Ramos (cell line): ENCODE measurements at regions not wholly inside any gene's neighbourhood (a gene's known extent, or its start where the extent isn't known, plus 50 kb on each side); places are given as distances from the start of the nearest gene placed in this dataset.

Source experiments
- in situ Hi-C: fragments of 300-500 bp; cut with MboI; formaldehyde crosslinking; loops from one replicate; pipeline ENCODE4 v1.14.3; 2022; ENCODE audit warnings: low sequenced_read_pairs; ENCODE audit not compliant: unreplicated experiment

DNA sequence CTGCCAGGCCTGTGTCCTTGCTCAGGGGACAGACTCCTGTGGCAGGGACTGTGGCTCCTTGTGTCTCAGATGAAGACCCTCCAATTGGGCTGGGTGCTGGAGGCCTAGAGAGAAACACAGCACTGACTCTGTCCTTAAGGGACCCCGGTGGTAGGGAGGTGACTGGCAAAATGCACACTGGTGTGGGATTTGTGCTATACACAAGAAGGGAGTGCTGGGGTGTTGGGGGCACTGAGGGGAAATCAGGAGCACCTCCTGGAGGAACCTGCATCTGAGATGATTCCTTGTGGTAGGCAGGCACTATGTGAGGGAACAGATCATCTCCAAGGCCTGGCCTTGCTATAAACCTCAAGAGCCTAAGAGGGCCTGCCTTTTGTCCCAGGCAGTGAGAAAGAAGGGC is 149.2 kb downstream of the RPS24 start:
- in situ Hi-C loops: no loop called here

GRCh38 chr10:78184851-78185692 is 151.4 kb downstream of the RPS24 start:
- in situ Hi-C loops: no loop called here

DNA sequence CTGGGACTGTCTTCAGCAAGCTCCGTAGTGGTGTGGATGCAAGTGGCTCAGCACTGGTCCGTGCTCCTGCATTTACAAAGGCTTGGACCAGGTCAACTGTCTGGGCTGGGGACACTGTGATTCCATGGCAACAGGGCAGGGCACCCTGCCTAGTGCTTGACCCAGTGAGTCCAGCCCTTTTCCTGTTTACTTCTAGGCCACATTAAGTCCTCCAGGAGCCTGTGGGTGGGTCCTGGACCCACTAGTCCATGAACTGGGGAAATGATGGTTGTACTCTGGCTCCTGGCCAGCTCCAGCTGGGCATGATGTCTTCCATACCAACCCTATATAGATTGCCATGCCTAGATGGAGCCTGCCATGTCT is 152.0 kb downstream of the RPS24 start:
- in situ Hi-C loops: no loop called here

DNA sequence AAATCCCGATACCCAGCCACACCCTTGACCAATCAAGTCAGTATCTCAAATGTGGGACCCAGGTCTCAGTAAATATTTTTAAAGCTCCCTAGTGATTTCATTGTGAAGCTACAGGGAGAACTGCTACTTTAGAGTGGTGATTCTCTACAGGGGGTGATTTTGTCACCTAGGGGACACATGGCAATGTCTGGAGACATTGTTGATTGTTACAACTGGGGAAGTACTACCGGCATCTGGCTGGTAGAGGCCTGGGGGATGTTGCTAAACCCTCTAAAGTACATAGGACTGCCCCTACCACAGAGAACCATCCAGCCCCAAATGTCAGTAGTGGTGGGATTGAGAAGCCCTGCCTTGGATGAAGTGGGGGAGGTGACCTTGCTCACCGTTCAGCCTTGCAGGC is 152.9 kb downstream of the RPS24 start:
- in situ Hi-C loops: no loop called here

- in situ Hi-C loops: no loop called here
Measured at GRCh38 chr10:78187371-78187770, 153.7 kb downstream of the RPS24 start.

DNA sequence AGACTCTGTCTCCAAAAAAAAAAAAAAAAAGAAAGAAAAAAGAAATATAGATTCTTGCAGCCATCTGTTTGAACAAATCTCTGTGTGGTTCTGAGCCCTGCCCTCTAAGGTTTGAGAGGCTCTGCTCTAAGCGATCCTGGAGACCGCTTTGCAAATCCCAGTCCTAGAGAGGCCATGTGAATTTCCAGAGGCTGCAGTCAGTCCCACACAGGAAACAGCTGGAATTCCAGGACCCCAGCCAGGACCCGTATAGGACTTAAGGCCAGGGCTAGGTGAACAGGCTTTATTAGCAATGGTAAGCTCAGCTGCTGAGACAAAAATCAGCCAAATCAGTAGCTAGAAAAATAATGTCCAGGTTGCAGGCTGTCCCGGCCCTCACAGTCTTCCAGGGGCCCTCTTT is 154.8 kb downstream of the RPS24 start:
- in situ Hi-C loops: no loop called here

GRCh38 chr10:78190051-78190825 is 156.6 kb downstream of the RPS24 start:
- in situ Hi-C loops: no loop called here

DNA sequence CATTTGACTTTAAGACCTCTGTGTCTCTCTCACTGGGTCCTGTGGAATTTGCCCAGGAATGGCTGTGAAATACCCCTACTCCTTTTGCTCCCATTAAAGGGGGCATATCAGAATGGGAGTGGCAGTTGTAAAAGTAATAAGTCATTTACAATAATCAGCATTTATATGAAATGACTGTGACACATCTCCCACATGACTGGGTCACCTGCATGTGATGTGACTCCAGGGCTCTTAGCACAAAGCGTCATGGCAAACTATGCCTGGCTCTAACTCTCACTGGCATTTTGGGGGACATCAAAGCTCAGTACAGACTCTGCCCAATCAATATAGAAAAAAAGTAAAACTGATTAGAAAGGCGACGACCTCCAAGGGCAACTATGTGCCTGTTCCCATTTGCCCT is 157.6 kb downstream of the RPS24 start:
- in situ Hi-C loops: no loop called here

DNA sequence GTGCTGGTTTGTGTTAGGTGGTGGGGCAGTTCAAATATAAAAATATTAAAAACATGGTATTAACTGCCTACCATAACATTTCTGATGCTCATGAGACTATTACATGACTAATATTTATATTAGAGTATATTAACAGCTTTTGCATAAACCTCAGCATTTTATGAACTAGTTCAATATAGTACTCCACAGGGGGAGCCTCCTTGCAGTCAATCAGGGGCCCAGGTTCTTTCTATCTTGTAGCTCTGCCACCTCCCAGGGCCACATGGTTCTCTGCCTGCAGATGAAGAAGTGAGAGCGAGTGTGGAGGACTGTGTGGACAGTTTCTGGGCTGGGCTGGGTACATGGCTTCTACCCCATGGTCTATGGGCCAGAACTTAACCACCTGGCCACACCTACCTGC is 159.5 kb downstream of the RPS24 start:
- in situ Hi-C loops: no loop called here

DNA sequence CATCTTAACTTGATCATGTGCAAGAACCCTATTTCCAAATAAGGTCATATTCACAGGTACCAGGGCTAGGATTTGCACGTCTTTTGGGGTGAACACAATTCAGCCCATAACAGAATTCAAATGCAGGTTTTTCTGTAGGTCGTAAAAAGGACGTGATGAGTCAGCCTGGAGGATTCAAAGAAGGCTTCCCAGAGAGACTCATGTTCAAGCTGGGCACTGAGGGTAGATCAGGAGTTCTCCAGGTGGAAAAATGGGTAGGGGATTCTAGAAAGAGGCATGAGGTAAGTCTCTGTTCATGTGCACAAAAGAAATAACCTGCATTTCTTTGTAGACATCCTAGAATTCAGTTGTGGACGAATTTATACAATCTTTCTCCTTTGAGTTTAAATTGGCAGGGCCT is 160.4 kb downstream of the RPS24 start:
- in situ Hi-C loops: no loop called here

DNA sequence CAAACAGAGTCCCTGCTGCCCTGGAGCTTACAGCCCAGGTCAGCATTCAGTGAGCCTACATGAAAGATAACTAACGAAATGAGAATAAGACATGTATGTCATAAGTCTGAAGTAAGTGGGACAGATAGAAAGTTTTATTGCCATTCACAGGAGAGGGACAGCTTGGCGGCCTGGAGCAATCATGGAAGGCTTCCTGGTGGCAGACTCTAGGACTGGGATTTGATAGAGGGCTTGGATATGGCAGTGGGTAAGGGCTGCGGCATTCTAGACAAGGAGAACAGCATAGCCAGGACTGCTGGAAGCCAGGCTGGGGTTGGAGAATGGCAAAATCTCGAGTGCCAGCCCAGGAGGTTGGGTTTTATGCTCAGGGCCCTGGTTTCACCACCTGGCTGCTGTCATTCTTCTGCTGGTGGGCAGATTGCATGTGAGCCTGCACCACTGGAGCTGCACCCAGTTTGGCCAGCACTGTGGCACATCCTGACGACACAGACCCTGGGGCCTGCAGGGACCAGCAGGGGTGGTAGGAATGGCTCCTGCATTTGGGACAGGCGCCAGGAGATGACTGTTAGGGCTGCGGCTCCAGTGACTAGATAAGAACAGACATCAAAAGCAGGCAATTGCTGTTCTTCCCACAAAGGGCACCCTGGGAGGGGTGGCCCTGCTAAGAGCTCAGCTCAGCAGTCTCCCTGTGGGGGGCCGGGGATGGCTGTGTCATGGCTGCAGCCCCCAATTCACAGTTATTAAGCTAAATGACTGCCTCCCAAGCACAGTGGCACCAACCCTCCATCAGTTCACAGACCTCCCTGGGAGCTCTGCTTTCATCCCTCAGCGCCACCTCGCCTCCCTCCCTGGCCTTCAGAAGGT is 161.1 kb downstream of the RPS24 start:
- in situ Hi-C loops: no loop called here

GRCh38 chr10:78196396-78196795 is 162.7 kb downstream of the RPS24 start:
- in situ Hi-C loops: no loop called here

DNA sequence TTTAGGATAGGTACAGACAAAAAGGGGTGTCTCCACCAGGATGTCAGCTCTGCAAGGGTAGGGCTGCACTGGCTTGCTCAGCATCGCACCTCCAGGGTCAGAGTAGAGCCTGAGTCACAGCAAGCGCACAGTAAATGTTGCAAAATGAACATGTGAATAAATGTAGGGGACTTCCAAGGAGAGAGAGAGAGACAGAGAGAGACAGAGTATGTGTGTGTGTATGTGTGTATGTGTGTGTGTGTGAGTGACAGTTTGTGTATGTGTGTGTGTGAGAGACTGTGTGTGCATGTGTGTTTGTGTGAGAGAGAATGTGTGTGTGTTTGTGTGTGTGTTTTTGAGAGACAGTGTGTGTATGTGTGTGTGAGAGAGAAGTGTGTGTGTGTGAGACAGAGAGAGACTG is 163.3 kb downstream of the RPS24 start:
- in situ Hi-C loops: no loop called here

- in situ Hi-C loops: no loop called here
Measured at GRCh38 chr10:78197628-78198272, 164.1 kb downstream of the RPS24 start.

- in situ Hi-C loops: no loop called here
Measured at GRCh38 chr10:78199005-78199725, 165.5 kb downstream of the RPS24 start.

DNA sequence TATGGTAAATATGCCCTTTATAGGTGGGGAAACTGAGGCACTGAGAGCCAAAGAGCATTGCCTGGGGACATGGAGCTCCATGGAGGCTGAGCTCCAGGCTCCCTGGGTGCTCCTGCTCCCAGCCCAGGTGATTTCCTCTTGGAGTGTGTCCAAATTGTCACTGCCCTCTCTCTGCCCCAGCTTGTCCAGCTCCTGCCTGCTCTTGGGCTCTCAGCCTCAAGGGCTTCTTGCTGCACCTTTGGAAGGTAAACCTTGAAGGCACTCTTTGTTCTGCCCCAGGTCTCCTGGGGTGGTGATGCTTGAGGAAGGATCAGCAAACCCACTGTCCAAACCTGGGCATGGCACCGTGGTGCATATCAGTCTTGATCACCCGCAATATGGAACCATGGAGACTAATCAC is 166.1 kb downstream of the RPS24 start:
- in situ Hi-C loops: no loop called here

DNA sequence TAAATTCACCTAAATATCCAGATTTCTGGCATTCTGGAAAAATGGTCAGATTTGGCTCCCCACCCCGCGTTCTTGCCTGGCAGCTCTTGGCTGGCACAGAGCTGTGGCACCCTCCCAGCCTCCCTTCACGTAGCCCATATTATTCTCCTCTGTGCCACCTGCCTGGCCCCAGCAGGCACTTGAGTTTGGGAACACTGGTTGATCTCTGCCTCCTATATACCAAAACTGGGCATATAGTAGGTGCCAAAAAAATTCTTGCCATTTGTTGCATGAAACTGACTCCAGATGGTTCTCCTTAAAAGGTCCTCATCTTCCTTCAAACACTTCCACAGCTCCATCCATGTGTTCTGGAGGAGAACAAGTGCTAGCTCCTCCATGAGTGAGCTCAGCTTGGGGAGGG is 167.0 kb downstream of the RPS24 start:
- in situ Hi-C loops: no loop called here

GRCh38 chr10:78202386-78202785 is 168.7 kb downstream of the RPS24 start:
- in situ Hi-C loops: no loop called here

DNA sequence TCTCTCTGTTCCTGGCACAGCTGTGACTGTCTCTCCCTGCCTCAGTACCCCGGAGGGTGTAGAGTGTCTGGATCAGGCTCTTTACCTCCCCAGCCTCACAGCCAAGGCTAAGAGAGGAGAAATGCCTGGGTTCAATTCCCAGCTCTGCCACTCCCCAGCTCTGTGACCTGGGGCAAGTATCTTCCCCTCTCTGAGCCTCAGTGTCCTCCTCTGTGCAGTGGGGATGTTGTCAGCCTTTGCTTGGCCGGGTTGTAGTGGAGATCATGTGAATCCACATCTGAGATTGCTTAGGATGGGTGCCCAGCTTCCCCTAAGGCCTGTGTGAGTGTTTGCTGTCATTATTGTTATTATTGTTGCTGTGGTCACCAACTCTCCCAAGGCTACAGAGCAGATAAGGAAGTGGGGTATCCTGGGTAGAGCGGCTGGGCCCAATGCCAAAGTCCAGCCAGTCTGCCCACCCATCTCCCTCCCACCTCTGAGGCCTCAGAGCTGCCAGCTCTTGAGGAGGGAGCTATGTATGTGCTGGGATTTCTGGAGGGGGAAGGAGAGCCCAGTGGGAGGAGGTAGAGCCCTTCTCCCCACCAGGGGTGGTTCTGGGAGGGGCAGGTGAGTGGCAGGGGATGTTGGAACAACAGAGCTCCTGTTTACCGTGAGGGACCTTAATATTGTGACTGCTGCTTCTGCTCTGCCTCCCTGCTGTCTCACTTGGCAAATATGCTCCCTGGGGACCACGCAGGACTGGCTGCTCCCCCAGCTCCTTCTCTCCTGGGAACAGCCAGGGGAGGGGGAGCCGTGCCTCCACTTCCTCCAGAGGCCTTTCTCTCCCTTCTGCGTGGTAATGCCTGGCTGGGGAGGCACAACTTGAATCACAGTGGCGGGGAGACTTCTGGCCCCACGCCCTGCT is 170.5 kb downstream of the RPS24 start:
- in situ Hi-C loops: no loop called here
